ENCODE measurements at regions not wholly inside any gene's neighbourhood (a gene's known extent, or its start where the extent isn't known, plus 50 kb on each side); places are given as distances from the start of the nearest gene placed in this dataset.

DNA sequence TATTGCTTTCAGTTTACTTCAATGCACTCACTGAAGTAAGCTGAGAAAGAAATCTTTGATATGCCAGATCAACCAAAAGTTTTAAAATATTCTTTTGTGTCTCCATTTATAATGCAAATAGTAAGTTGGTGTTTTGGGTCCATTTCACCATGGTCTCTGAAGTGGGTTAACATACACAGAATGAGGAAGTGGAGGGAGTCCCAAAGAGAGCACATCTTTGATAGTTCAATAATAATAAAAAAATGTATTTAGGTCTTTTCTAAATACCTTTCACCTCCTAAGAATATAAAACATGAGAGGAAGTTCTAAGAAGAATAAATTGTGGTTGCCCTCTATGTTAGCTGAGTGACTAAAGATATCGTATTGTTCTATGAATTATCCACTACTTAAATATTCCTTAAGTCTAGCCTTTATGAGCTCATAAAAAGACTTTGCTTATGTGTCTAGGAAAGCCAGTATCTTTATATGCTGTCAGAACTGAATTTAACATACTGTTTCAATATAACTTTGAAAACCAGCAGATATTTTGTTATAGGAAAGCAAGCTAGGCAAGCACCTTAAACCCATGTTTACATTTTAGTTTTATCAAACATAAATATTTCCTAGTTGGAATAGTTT lies 148.7 kb upstream of the ZEB2 start:
- no peak for TF ChIP-seq CTCF (IDR thresholded peaks at IDR 0.05)
- TF ChIP-seq POLR2AphosphoS5 (IDR thresholded peaks at IDR 0.05; ENCODE audit: low read depth, low read length) = no peak
